Endothelial cell (in vitro differentiated cells): ENCODE measurements at regions not wholly inside any gene's neighbourhood (a gene's known extent, or its start where the extent isn't known, plus 50 kb on each side); places are given as distances from the start of the nearest gene placed in this dataset.

Experiments used
- DNase-seq: peaks from one replicate; pipeline ENCODE4 v3.0.0; 2021; ENCODE audit warnings: low spot score
- H3K27ac Mint-ChIP-seq: one replicate; pipeline ENCODE4 v1.8.0; 2021; ENCODE audit warnings: mixed read lengths, inconsistent platforms; ENCODE audit not compliant: unreplicated experiment
- H3K27me3 Mint-ChIP-seq: one replicate; pipeline ENCODE4 v1.8.0; 2021; ENCODE audit warnings: mild to moderate bottlenecking, moderate library complexity, mixed read lengths, inconsistent platforms; ENCODE audit not compliant: unreplicated experiment
- H3K36me3 Mint-ChIP-seq: one replicate; pipeline ENCODE4 v1.8.0; 2021; ENCODE audit warnings: mild to moderate bottlenecking, low read depth, mixed read lengths, inconsistent platforms; ENCODE audit not compliant: unreplicated experiment
- H3K4me1 Mint-ChIP-seq: one replicate; pipeline ENCODE4 v1.8.0; 2021; ENCODE audit warnings: mild to moderate bottlenecking, mixed read lengths, inconsistent platforms; ENCODE audit not compliant: unreplicated experiment
- H3K4me3 Mint-ChIP-seq: one replicate; pipeline ENCODE4 v1.8.0; 2021; ENCODE audit warnings: mild to moderate bottlenecking, mixed read lengths, inconsistent platforms; ENCODE audit not compliant: unreplicated experiment
- H3K9me3 Mint-ChIP-seq: one replicate; pipeline ENCODE4 v1.8.0; 2021; ENCODE audit warnings: mixed read lengths, inconsistent platforms; ENCODE audit not compliant: unreplicated experiment
- TF ChIP-seq, protein P1 (sequence below): fragments of 200-600 bp; sonication (generic); IDR thresholded peaks from one replicate; pipeline ENCODE4 v1.5.0; 2021; ENCODE audit warnings: antibody characterized with exemption; ENCODE audit not compliant: unreplicated experiment

DNA sequence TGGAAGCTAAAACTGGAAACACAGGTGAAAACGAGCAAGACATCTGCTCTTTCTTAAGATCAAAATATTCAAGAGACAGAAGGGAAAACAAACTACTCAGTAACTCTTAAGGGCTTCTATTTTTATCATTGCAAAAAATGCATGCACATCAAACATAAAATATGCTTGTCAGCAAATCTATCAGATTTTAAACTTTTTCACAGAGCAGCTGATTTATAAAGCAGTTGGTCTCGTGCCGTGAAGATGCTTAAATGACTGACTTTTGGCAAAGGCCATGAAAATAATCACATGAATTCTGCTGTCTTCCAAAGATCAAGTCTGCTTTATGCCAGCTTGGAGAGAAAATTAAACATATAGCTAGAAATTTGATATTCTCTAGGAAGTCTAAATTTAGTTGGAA is 482.1 kb upstream of the HS3ST1 start:
- no peaks in the 10 kb centered on the region for H3K36me3 Mint-ChIP-seq
- no peak for DNase-seq
- H3K9me3 Mint-ChIP-seq, result no peaks in the 10 kb centered on the region
- TF ChIP-seq, protein P1, sequence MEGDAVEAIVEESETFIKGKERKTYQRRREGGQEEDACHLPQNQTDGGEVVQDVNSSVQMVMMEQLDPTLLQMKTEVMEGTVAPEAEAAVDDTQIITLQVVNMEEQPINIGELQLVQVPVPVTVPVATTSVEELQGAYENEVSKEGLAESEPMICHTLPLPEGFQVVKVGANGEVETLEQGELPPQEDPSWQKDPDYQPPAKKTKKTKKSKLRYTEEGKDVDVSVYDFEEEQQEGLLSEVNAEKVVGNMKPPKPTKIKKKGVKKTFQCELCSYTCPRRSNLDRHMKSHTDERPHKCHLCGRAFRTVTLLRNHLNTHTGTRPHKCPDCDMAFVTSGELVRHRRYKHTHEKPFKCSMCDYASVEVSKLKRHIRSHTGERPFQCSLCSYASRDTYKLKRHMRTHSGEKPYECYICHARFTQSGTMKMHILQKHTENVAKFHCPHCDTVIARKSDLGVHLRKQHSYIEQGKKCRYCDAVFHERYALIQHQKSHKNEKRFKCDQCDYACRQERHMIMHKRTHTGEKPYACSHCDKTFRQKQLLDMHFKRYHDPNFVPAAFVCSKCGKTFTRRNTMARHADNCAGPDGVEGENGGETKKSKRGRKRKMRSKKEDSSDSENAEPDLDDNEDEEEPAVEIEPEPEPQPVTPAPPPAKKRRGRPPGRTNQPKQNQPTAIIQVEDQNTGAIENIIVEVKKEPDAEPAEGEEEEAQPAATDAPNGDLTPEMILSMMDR, result no peak
- H3K4me3 Mint-ChIP-seq, result no peak overlapping the region
- peaks cover 14% of the 10 kb centered on the region for H3K4me1 Mint-ChIP-seq
- no peak overlapping the region for H3K27ac Mint-ChIP-seq
- H3K27me3 Mint-ChIP-seq, result peaks cover 1% of the 10 kb centered on the region

DNA sequence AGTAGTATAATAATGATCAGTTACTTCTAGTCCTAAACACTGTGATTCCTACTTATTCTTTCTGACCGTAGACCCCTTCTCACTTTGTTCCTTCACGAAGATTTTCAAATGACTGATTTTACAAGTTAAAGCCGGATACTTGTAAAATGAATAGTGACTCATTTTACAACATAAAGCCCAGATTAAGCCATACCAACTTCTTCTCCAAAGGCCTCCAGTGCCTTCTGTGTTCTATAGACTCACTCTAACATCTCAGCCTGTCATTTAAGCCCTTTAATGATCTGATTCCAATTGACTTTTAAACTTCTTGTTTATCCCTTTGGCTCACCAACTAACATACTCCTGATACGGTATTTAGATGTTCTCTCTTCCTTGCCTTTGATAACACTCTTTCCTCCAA is 480.0 kb upstream of the HS3ST1 start:
- H3K4me1 Mint-ChIP-seq, result peaks cover 9% of the 10 kb centered on the region
- H3K9me3 Mint-ChIP-seq, result no peaks in the 10 kb centered on the region
- TF ChIP-seq, protein P1, result no peak
- no peak overlapping the region for H3K4me3 Mint-ChIP-seq
- H3K27ac Mint-ChIP-seq, result no peak overlapping the region
- no peak for DNase-seq
- no peaks in the 10 kb centered on the region for H3K36me3 Mint-ChIP-seq
- H3K27me3 Mint-ChIP-seq, result peaks cover 1% of the 10 kb centered on the region

DNA sequence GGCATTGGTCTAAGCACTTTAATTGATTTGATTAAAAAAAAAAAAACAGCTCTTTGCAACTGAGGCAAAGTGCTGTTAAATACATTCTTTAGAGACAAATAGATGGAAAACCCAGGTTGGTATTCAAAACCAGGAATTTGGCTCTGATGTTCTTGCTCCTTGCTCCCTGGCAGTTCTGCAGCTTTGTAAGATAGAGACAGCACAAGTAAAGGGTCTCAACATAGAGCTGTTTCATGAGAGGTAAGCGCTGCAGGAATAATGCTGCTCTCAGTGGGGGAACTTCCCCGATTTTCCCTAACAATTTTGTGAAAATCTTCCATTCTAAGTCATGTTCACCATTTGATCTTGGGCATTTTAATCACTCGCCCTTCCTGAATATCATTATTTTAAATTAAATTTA is 479.5 kb upstream of the HS3ST1 start:
- DNase-seq, result no peak
- no peaks in the 10 kb centered on the region for H3K9me3 Mint-ChIP-seq
- no peaks in the 10 kb centered on the region for H3K36me3 Mint-ChIP-seq
- TF ChIP-seq, protein P1, result no peak
- peaks cover 7% of the 10 kb centered on the region for H3K4me1 Mint-ChIP-seq
- no peak overlapping the region for H3K27ac Mint-ChIP-seq
- peaks cover 1% of the 10 kb centered on the region for H3K27me3 Mint-ChIP-seq
- H3K4me3 Mint-ChIP-seq, result no peak overlapping the region

DNA sequence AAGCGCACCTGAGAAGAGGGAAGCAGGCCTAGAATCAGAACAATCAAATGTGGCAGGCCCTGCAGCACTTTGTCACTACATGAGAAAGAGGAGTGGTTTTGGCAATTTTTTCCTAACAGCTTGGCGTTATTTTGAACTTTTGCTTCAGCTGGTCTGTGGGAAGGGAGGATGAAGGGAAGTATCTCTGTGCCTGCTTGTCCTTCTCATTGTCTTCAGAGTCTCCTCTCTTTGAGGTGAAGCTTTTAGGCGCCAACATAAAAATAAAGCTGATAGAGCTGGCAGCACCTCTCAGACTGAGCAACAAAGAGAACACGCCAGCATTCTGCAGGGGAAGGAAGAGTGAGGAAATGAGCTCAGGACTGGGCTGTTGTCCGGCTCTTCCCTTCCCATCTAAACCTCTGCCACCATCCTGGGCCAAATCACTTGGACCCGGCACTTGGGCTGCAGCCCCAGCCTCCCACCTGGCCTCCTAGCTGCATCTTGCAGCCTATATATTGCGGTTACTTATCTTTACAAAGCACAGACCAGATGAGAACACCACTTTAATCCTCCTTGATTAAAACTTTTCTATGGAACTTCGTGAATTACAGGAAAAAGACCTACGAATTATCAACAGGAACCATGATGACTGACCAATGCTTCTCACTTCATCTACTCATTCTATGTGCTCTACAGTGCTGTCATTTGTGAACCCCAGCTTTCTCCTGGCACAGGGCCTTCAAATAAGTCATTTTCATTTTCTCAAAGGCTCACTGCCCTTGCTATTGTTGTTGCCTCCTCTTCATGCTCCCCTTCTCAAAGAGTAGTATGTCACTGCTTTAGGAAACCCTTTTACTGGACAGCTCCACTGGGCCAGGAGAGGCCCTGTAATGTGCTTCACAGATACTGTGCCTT is 476.4 kb upstream of the HS3ST1 start:
- Mint-ChIP-seq H3K36me3 (no peaks in the 10 kb centered on the region), H3K9me3 (no peaks in the 10 kb centered on the region), H3K27ac (no peak overlapping the region), H3K4me1 (peaks cover 6% of the 10 kb centered on the region), H3K27me3 (no peaks in the 10 kb centered on the region), H3K4me3 (no peak overlapping the region)
- no peak for DNase-seq
- TF ChIP-seq, protein P1, result no peak

DNA sequence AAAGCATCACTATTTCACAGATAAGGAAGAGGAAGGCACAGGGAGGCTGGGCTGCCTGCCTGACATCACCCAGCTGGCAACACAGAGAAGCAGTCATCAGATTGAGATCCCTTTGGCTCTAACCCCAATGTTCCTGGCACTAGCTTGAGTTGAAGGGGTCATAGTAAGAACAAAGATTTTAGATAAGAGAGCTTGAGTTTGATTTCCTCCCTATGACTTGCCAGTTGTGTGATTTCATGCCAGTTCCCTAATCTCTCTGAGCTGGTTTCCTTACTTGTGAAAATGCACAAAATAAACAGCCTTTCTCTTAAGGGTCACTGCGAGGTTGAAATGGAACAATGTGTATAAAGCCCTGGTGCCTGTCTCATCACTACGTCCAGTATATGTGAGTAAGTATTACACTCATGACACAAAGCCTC is 475.4 kb upstream of the HS3ST1 start:
- no peak for DNase-seq
- Mint-ChIP-seq H3K27ac (no peak overlapping the region), H3K4me1 (peaks cover 6% of the 10 kb centered on the region), H3K36me3 (no peaks in the 10 kb centered on the region), H3K27me3 (no peaks in the 10 kb centered on the region), H3K9me3 (no peaks in the 10 kb centered on the region), H3K4me3 (no peak overlapping the region)
- TF ChIP-seq, protein P1, result no peak
